Trophoblast cell (in vitro differentiated cells and primary cell): ENCODE measurements at regions not wholly inside any gene's neighbourhood (a gene's known extent, or its start where the extent isn't known, plus 50 kb on each side); places are given as distances from the start of the nearest gene placed in this dataset.

Source experiments
- DNase-seq, 2 donors: peaks; one replicate each; pipeline ENCODE4 v3.0.0-alpha.2; 2016
- H2AFZ ChIP-seq: 2 replicates; pipeline ENCODE4 v1.6.1; 2013; ENCODE audit warnings: low read length, moderate library complexity, mild to moderate bottlenecking; ENCODE audit not compliant: insufficient read depth, poor library complexity
- H2AK5ac ChIP-seq: 2 replicates; pipeline ENCODE4 v1.6.1; 2013; ENCODE audit warnings: mild to moderate bottlenecking, low read length
- H2BK120ac ChIP-seq: 2 replicates; pipeline ENCODE4 v1.6.1; 2013; ENCODE audit warnings: low read length, mild to moderate bottlenecking, moderate library complexity; ENCODE audit not compliant: insufficient read depth, poor library complexity
- H2BK12ac ChIP-seq: 2 replicates; pipeline ENCODE4 v1.6.1; 2013; ENCODE audit warnings: mild to moderate bottlenecking, low read length, moderate library complexity
- H2BK5ac ChIP-seq: 2 replicates; pipeline ENCODE4 v1.6.1; 2013; ENCODE audit warnings: low read length, low read depth, moderate library complexity, mild to moderate bottlenecking; ENCODE audit not compliant: poor library complexity
- H3K14ac ChIP-seq: 2 replicates; pipeline ENCODE4 v1.6.1; 2013; ENCODE audit warnings: mild to moderate bottlenecking, low read length
- H3K18ac ChIP-seq: 2 replicates; pipeline ENCODE4 v1.6.1; 2013; ENCODE audit warnings: mild to moderate bottlenecking, low read length
- H3K23ac ChIP-seq: 2 replicates; pipeline ENCODE4 v1.6.1; 2013; ENCODE audit warnings: low read length
- H3K27ac ChIP-seq: 2 replicates; pipeline ENCODE4 v1.5.1; 2013; ENCODE audit warnings: low read depth, mild to moderate bottlenecking, inconsistent platforms, low read length, moderate library complexity
- H3K27me3 ChIP-seq: 2 replicates; pipeline ENCODE4 v1.6.1; 2013; ENCODE audit warnings: inconsistent platforms, mild to moderate bottlenecking, low read length, moderate library complexity; ENCODE audit not compliant: insufficient read depth
- H3K36me3 ChIP-seq, 2 experiments: 1 replicate in 1 of 2; 2 replicates in 1 of 2; pipeline ENCODE4 v1.6.1; 2013; ENCODE audit warnings: low read length in 2 of 2, mild to moderate bottlenecking in 2 of 2, moderate library complexity in 1 of 2; ENCODE audit not compliant: insufficient read depth in 2 of 2, control insufficient read depth in 1 of 2
- H3K4ac ChIP-seq: 2 replicates; pipeline ENCODE4 v1.6.1; 2013; ENCODE audit warnings: low read depth, mild to moderate bottlenecking, low read length, moderate library complexity
- H3K4me1 ChIP-seq, 2 experiments: 1 replicate in 1 of 2; 2 replicates in 1 of 2; pipeline ENCODE4 v1.6.1; 2013; ENCODE audit warnings: low read length in 2 of 2, mild to moderate bottlenecking in 2 of 2, moderate library complexity in 1 of 2; ENCODE audit not compliant: insufficient read depth in 2 of 2, control insufficient read depth in 1 of 2
- H3K4me2 ChIP-seq: 2 replicates; pipeline ENCODE4 v1.6.1; 2013; ENCODE audit warnings: inconsistent platforms, mild to moderate bottlenecking, low read length, moderate library complexity
- H3K4me3 ChIP-seq: 2 replicates; pipeline ENCODE4 v1.5.1; 2013; ENCODE audit warnings: mild to moderate bottlenecking, low read depth, low read length, inconsistent platforms
- H3K79me1 ChIP-seq: one replicate; pipeline ENCODE4 v1.6.1; 2013; ENCODE audit warnings: low read length
- H3K79me2 ChIP-seq: 2 replicates; pipeline ENCODE4 v1.6.1; 2013; ENCODE audit warnings: low read length, mild to moderate bottlenecking; ENCODE audit not compliant: control insufficient read depth, insufficient read depth, poor library complexity
- H3K9ac ChIP-seq: 2 replicates; pipeline ENCODE4 v1.6.1; 2013; ENCODE audit warnings: mild to moderate bottlenecking, low read length
- H3K9me3 ChIP-seq: 2 replicates; pipeline ENCODE4 v1.6.1; 2013; ENCODE audit warnings: low read depth, mild to moderate bottlenecking, control low read depth, inconsistent platforms, low read length; ENCODE audit not compliant: insufficient read depth
- H4K12ac ChIP-seq: 2 replicates; pipeline ENCODE4 v1.6.1; 2013; ENCODE audit warnings: low read depth, mild to moderate bottlenecking, low read length, moderate library complexity
- H4K8ac ChIP-seq: 2 replicates; pipeline ENCODE4 v1.6.1; 2013; ENCODE audit warnings: low read depth, mild to moderate bottlenecking, low read length, moderate library complexity
- H4K91ac ChIP-seq: one replicate; pipeline ENCODE4 v1.6.1; 2013; ENCODE audit warnings: low read depth, mild to moderate bottlenecking, low read length, moderate library complexity
- WGBS: extraction: QIAGEN DNeasy Blood & Tissue Kit; methylation state at CpG from one replicate; pipeline ENCODE4 v1.1.7; 2013; ENCODE audit warnings: missing lambda C conversion rate; ENCODE audit not compliant: insufficient read length, insufficient coverage; ENCODE audit errors: extremely low coverage; 5-methylcytosine and 5-hydroxymethylcytosine counted together

GRCh38 chr16:65548470-65548869, 426.6 kb upstream of the CDH11 start:
- peak overlapping the region; percentile 98 for H3K27ac ChIP-seq
- no peak overlapping the region for H2AFZ ChIP-seq
- no peaks in the 10 kb centered on the region for H3K27me3 ChIP-seq
- peaks cover 12 to 25% of the 10 kb centered on the region in 2 experiments for H3K4me1 ChIP-seq
- no CpG with 5 or more reads among the region's 2 CpGs for WGBS
- no peak overlapping the region for H3K9ac ChIP-seq
- H3K4me2 ChIP-seq, result peak overlapping the region; percentile 23
- H2BK12ac ChIP-seq, result no peak overlapping the region
- H4K8ac ChIP-seq, result no peak overlapping the region
- no peak overlapping the region for H2AK5ac ChIP-seq
- H3K18ac ChIP-seq, result no peak overlapping the region
- H3K23ac ChIP-seq, result no peak overlapping the region
- peak overlapping the region; percentile 90 for H2BK5ac ChIP-seq
- H3K79me1 ChIP-seq, result peaks cover 29% of the 10 kb centered on the region
- no peak overlapping the region for H3K4ac ChIP-seq
- H4K91ac ChIP-seq, result peak overlapping the region; percentile 85
- peak overlapping the region; percentile 87 for H2BK120ac ChIP-seq
- DNase-seq, result no peak
- peaks cover 2 to 3% of the 10 kb centered on the region in 2 experiments for H3K36me3 ChIP-seq
- H4K12ac ChIP-seq, result no peak overlapping the region
- H3K4me3 ChIP-seq, result no peak overlapping the region
- H3K14ac ChIP-seq, result no peak overlapping the region
- H3K9me3 ChIP-seq, result peaks cover 2% of the 10 kb centered on the region
- peaks cover 3% of the 10 kb centered on the region for H3K79me2 ChIP-seq

- Histone ChIP-seq H4K91ac (peak overlapping the region; percentile 85), H2BK5ac (peak overlapping the region; percentile 90), H2BK12ac (no peak overlapping the region), H3K14ac (peak overlapping the region; percentile 73), H3K18ac (no peak overlapping the region), H4K8ac (peak overlapping the region; percentile 22), H3K23ac (no peak overlapping the region), H3K4me2 (peak overlapping the region; percentile 23), H2BK120ac (peak overlapping the region; percentile 87), H3K27me3 (no peaks in the 10 kb centered on the region), H3K79me2 (peaks cover 3% of the 10 kb centered on the region), H3K27ac (peak overlapping the region; percentile 98), H2AK5ac (no peak overlapping the region), H4K12ac (no peak overlapping the region), H3K4ac (no peak overlapping the region), H3K9me3 (peaks cover 2% of the 10 kb centered on the region), H3K9ac (peak overlapping the region; percentile 38), H3K4me1 (peaks cover 12 to 25% of the 10 kb centered on the region in 2 experiments), H2AFZ (no peak overlapping the region), H3K36me3 (peaks cover 2 to 3% of the 10 kb centered on the region in 2 experiments), H3K4me3 (no peak overlapping the region), H3K79me1 (peaks cover 29% of the 10 kb centered on the region)
- no CpG with 5 or more reads among the region's 7 CpGs for WGBS
- DNase-seq, result no peak
Measured at GRCh38 chr16:65547772-65548446, 426.0 kb upstream of the CDH11 start.

GRCh38 chr16:65546353-65546791, 424.5 kb upstream of the CDH11 start:
- Histone ChIP-seq H4K91ac (peak overlapping the region; percentile 69), H3K36me3 (peaks cover 2 to 3% of the 10 kb centered on the region in 2 experiments), H3K4me1 (peaks cover 12 to 25% of the 10 kb centered on the region in 2 experiments), H3K4me3 (no peak overlapping the region), H3K18ac (no peak overlapping the region), H2BK12ac (peak overlapping the region; percentile 7), H4K8ac (no peak overlapping the region), H2AK5ac (peak overlapping the region; percentile 50), H2BK5ac (peak overlapping the region; percentile 74), H3K4ac (no peak overlapping the region), H3K4me2 (no peak overlapping the region), H3K79me1 (peaks cover 29% of the 10 kb centered on the region), H3K14ac (no peak overlapping the region), H3K9me3 (peaks cover 2% of the 10 kb centered on the region), H2BK120ac (peak overlapping the region; percentile 86), H3K79me2 (peaks cover 3% of the 10 kb centered on the region), H3K9ac (no peak overlapping the region), H3K27me3 (no peaks in the 10 kb centered on the region), H4K12ac (no peak overlapping the region), H3K23ac (no peak overlapping the region), H3K27ac (peak overlapping the region; percentile 98), H2AFZ (no peak overlapping the region)
- no CpG with 5 or more reads among the region's 3 CpGs for WGBS
- DNase-seq, result no peak

GRCh38 chr16:65545413-65545956, 423.6 kb upstream of the CDH11 start:
- H3K9me3 ChIP-seq, result no peaks in the 10 kb centered on the region
- H3K79me2 ChIP-seq, result peaks cover 3% of the 10 kb centered on the region
- H2BK120ac ChIP-seq, result peak overlapping the region; percentile 2
- no peak overlapping the region for H3K14ac ChIP-seq
- H3K4me3 ChIP-seq, result no peak overlapping the region
- H3K18ac ChIP-seq, result no peak overlapping the region
- H3K23ac ChIP-seq, result no peak overlapping the region
- H2BK5ac ChIP-seq, result no peak overlapping the region
- H3K4me2 ChIP-seq, result no peak overlapping the region
- no peak overlapping the region for H3K9ac ChIP-seq
- no peak overlapping the region for H2AFZ ChIP-seq
- no peak overlapping the region for H2AK5ac ChIP-seq
- DNase-seq, result no peak
- no peaks in the 10 kb centered on the region for H3K27me3 ChIP-seq
- peak overlapping the region; percentile 98 for H3K27ac ChIP-seq
- H3K36me3 ChIP-seq, result no peaks in the 10 kb centered on the region
- H3K4ac ChIP-seq, result no peak overlapping the region
- H4K91ac ChIP-seq, result no peak overlapping the region
- H4K8ac ChIP-seq, result no peak overlapping the region
- H2BK12ac ChIP-seq, result no peak overlapping the region
- no CpG with 5 or more reads among the region's 2 CpGs for WGBS
- H3K79me1 ChIP-seq, result peaks cover 29% of the 10 kb centered on the region
- H4K12ac ChIP-seq, result no peak overlapping the region
- H3K4me1 ChIP-seq, result peaks cover 12 to 25% of the 10 kb centered on the region in 2 experiments
